ELR (cell line): ENCODE measurements at regions not wholly inside any gene's neighbourhood (a gene's known extent, or its start where the extent isn't known, plus 50 kb on each side); places are given as distances from the start of the nearest gene placed in this dataset.
"Not testable (repeated sequence)": the region's sequence is repeated elsewhere in the genome, so short reads cannot be mapped to it uniquely, and the experiment has no call there.

Source experiments
- DNase-seq: peaks from one replicate; pipeline ENCODE4 v3.0.0-alpha.2; 2015; ENCODE audit warnings: low read depth

GRCh38 chr5:4570047-4570995, 569.8 kb upstream of the ADAMTS16 start:
- DNase-seq = no peak

GRCh38 chr5:4571248-4571948, 568.7 kb upstream of the ADAMTS16 start:
- no peak for DNase-seq

GRCh38 chr5:4572311-4573100, 567.6 kb upstream of the ADAMTS16 start:
- no peak for DNase-seq

GRCh38 chr5:4575608-4576007, 564.5 kb upstream of the ADAMTS16 start:
- DNase-seq = no peak

- no peak for DNase-seq
These were observed 563.9 kb upstream of the ADAMTS16 start for GRCh38 chr5:4576161-4576748.

- no peak for DNase-seq
These were observed 563.2 kb upstream of the ADAMTS16 start for GRCh38 chr5:4576908-4577307.

GRCh38 chr5:4579679-4580078, 560.5 kb upstream of the ADAMTS16 start:
- no peak for DNase-seq

GRCh38 chr5:4580772-4581171, 559.4 kb upstream of the ADAMTS16 start:
- DNase-seq = no peak

- no peak for DNase-seq
These were observed 558.8 kb upstream of the ADAMTS16 start for GRCh38 chr5:4581289-4581688.

- peak; percentile 3 for DNase-seq
These were observed 555.1 kb upstream of the ADAMTS16 start for GRCh38 chr5:4584982-4585381.

- DNase-seq = no peak
These were observed 526.7 kb upstream of the ADAMTS16 start for GRCh38 chr5:4613440-4613839.

- DNase-seq = no peak
These were observed 526.0 kb upstream of the ADAMTS16 start for GRCh38 chr5:4614088-4614487.

- not testable (repeated sequence) for DNase-seq
These were observed 524.8 kb upstream of the ADAMTS16 start for GRCh38 chr5:4615369-4615768.

GRCh38 chr5:4625206-4625896, 514.8 kb upstream of the ADAMTS16 start:
- no peak for DNase-seq

GRCh38 chr5:4627131-4627530, 513.0 kb upstream of the ADAMTS16 start:
- no peak for DNase-seq

- no peak for DNase-seq
These were observed 512.2 kb upstream of the ADAMTS16 start for GRCh38 chr5:4627929-4628328.

- no peak for DNase-seq
These were observed 511.3 kb upstream of the ADAMTS16 start for GRCh38 chr5:4628645-4629385.

- DNase-seq = no peak
These were observed 510.1 kb upstream of the ADAMTS16 start for GRCh38 chr5:4630031-4630430.

- DNase-seq = no peak
These were observed 505.8 kb upstream of the ADAMTS16 start for GRCh38 chr5:4634342-4634741.

GRCh38 chr5:4636378-4636777, 503.8 kb upstream of the ADAMTS16 start:
- DNase-seq = no peak

- DNase-seq = no peak
These were observed 500.2 kb upstream of the ADAMTS16 start for GRCh38 chr5:4639946-4640345.
